ENCODE measurements at regions not wholly inside any gene's neighbourhood (a gene's known extent, or its start where the extent isn't known, plus 50 kb on each side); places are given as distances from the start of the nearest gene placed in this dataset.

DNA sequence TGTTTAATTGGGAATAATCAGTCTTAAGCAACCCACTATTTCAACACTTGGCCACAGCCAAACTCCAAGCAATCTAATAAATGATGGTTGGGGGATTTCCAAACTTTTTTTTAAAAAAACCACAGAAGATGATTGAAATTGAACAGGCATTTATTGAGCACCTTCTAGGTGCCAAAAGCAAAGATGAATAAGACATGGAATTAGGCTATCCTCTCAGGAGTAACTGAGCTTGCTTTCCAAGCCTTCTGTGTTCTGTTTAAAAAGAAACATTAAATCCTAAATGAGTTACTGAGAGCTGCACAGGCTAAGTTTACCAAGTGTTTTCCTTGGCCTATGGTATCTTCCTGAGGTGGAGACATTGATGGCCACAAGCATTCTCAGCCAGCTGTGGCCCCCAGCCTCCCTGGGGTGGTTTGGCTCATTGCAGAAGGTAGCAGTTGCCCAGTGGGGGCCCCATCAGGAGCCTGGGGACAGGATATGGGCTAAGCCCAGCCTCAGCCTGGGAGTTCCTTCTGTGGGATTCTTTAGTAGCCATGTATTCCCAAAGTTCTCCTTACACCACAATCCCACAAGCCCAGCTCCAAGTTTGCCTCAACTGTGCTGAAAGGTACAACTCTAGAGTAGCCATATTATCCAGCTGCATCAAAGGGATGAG lies 174.3 kb downstream of the C1D start:
- in situ Hi-C loops (cut with HindIII; ENCODE audit: low sequenced_read_pairs): no loop called here
- DNase-seq (ENCODE audit: low read depth): peak; percentile 52
- no peak overlapping the region for H3K4me3 ChIP-seq (ENCODE audit: low read depth, low read length)
- TF ChIP-seq, protein P1, sequence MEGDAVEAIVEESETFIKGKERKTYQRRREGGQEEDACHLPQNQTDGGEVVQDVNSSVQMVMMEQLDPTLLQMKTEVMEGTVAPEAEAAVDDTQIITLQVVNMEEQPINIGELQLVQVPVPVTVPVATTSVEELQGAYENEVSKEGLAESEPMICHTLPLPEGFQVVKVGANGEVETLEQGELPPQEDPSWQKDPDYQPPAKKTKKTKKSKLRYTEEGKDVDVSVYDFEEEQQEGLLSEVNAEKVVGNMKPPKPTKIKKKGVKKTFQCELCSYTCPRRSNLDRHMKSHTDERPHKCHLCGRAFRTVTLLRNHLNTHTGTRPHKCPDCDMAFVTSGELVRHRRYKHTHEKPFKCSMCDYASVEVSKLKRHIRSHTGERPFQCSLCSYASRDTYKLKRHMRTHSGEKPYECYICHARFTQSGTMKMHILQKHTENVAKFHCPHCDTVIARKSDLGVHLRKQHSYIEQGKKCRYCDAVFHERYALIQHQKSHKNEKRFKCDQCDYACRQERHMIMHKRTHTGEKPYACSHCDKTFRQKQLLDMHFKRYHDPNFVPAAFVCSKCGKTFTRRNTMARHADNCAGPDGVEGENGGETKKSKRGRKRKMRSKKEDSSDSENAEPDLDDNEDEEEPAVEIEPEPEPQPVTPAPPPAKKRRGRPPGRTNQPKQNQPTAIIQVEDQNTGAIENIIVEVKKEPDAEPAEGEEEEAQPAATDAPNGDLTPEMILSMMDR (IDR thresholded peaks at IDR 0.05; ENCODE audit: low read depth, low read length, missing control alignments): no peak

DNA sequence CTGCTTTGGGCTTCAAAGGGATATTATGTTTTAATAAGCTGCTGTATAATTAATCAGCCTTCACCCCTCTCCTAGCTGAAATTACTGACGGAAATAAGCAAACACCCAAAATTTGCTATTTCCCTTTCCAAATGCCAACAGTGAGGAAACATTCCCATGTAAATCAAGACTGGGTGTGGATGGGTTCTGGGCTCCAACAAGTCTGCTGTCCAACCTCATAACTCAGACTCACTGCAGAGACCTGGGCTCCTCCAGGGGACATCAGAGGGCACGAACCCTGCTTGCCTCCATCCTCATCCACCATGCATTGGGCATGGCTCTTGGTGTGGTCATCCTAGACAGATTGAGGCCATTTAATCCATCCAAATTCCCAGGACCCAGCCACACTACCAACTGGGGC lies 173.7 kb downstream of the C1D start:
- DNase-seq (ENCODE audit: low read depth): no peak
- no peak overlapping the region for H3K4me3 ChIP-seq (ENCODE audit: low read depth, low read length)
- TF ChIP-seq, protein P1 (IDR thresholded peaks at IDR 0.05; ENCODE audit: low read depth, low read length, missing control alignments): no peak
- in situ Hi-C loops (cut with HindIII; ENCODE audit: low sequenced_read_pairs): no loop called here

DNA sequence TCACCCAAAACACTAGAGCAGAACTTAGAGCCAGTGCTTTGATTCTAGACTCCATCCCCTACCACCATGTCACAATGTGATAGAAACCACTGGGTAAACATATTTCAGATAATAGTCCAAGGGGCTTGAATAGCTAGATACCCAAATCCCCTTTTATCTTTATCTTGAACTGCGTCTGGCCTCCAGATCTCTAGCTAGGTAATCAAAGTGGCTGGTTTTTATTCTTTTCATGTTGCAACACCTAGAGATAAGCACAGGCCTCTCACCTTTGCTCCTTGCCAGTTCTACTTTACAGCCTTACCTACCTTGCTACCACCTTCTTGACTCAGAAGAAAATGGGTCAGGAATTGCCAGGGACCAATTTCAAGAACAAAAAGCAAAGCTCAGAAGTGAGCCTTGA lies 171.2 kb downstream of the C1D start:
- in situ Hi-C loops (cut with HindIII; ENCODE audit: low sequenced_read_pairs): no loop called here
- no peak overlapping the region for H3K4me3 ChIP-seq (ENCODE audit: low read depth, low read length)

DNA sequence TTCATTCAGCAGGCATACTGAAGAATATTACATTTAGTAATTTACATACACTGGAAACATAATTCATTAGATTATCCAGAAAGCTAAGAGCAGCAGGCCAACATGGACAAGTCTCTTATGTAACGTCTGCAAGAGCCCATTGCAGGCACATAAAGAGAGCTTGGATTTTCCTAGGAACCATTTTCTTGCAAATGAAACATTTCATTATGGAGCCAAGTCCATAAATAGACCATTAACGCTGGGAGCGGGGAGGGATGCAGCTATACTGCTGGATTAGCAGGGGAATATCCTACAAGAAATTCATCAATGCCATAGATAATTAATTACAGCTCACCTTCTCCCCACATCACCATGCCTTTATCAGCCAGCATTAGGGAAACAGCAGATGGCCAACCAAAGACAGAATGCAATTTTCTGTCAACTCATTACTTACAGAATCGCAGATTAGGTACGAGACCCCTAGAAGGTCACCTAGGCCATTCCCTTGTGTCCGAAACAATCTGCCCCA lies 170.4 kb downstream of the C1D start:
- DNase-seq (ENCODE audit: low read depth): no peak
- in situ Hi-C loops (cut with HindIII; ENCODE audit: low sequenced_read_pairs): no loop called here
- TF ChIP-seq, protein P1 (IDR thresholded peaks at IDR 0.05; ENCODE audit: low read depth, low read length, missing control alignments): no peak
- no peak overlapping the region for H3K4me3 ChIP-seq (ENCODE audit: low read depth, low read length)

More for the DNA sequence above, 171.2 kb downstream of the C1D start:
- DNase-seq (ENCODE audit: low read depth): no peak
- TF ChIP-seq, protein P1 (IDR thresholded peaks at IDR 0.05; ENCODE audit: low read depth, low read length, missing control alignments): no peak

DNA sequence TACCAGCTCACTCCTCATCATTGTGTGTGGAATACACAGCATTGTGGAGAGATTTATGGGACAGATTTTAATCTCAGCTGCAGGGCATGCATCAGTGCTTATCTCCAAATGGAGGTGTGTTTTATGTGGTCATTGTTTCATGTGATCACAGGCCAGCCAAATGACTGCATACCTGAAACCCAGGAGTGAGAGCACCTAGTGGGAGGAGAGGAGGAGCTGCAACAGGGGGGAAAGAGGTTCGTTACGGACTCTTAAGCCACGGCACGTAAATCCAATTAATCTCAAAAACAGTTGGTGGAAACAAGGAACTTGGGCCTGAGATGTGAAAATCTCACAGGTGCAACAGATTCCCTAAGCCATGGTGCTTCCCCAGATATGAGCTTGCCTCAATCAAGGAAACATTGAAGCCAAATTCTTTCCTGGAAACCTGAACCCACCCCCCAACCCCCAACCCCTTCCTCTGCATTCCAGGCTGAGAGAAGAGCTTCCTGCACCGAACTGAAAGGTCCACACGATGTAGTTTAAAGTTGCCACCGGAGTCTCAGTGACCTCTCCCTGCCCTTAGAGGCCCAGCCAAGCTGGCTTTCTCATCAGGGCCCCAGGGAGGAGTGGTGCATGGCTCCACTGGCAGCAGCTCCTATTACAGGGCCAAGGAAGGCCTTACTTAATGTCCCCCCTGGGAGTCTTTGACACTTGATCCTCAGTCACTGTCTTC lies 167.4 kb downstream of the C1D start:
- in situ Hi-C loops (cut with HindIII; ENCODE audit: low sequenced_read_pairs): no loop called here
- H3K4me3 ChIP-seq (ENCODE audit: low read depth, low read length): no peak overlapping the region
- TF ChIP-seq, protein P1 (IDR thresholded peaks at IDR 0.05; ENCODE audit: low read depth, low read length, missing control alignments): no peak
- DNase-seq (ENCODE audit: low read depth): no peak

DNA sequence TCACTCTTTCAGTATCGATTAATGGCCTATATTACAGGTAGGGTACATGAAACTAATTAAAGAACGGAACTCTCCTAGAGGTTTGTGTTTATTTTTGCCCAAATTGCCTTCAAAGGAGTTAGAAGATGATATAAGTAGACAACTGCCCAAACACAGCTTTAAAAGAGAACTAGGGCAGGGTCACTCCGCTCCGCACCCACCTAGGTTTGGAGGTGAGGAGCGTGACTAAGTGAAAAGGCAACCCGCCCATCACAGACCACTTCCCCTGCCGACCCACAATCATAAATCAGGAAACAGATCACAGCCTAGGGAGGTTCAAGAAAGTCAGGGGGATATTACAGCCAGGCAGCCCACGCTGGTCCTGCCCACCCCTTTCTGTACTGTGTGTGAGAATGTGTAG lies 166.7 kb downstream of the C1D start:
- TF ChIP-seq, protein P1 (IDR thresholded peaks at IDR 0.05; ENCODE audit: low read depth, low read length, missing control alignments): no peak
- no peak for DNase-seq (ENCODE audit: low read depth)
- in situ Hi-C loops (cut with HindIII; ENCODE audit: low sequenced_read_pairs): no loop called here
- H3K4me3 ChIP-seq (ENCODE audit: low read depth, low read length): no peak overlapping the region
